Liver (tissue), 3 donors: ENCODE measurements at regions not wholly inside any gene's neighbourhood (a gene's known extent, or its start where the extent isn't known, plus 50 kb on each side); places are given as distances from the start of the nearest gene placed in this dataset.

ENCODE experiments used
- FOXA1 ChIP-seq: IDR thresholded peaks from 2 replicates; pipeline ENCODE4 v1.6.1; 2016; ENCODE audit warnings: antibody characterized with exemption
- SP1 ChIP-seq: IDR thresholded peaks from 2 replicates; pipeline ENCODE4 v1.6.1; 2018; ENCODE audit warnings: antibody characterized with exemption, mild to moderate bottlenecking
- YY1 ChIP-seq: IDR thresholded peaks from 2 replicates; pipeline ENCODE4 v1.6.1; 2016; ENCODE audit warnings: antibody characterized with exemption, mild to moderate bottlenecking
- TF ChIP-seq, protein P1 (sequence below): fragments of 150-350 bp; IDR thresholded peaks from 2 replicates; pipeline ENCODE4 v1.5.1; 2017; ENCODE audit warnings: improper control_type of control experiment, low read depth, low read length; ENCODE audit not compliant: missing input control
- TF ChIP-seq, protein P2 (sequence below): IDR thresholded peaks from 2 replicates; pipeline ENCODE4 v1.6.1; 2016; ENCODE audit warnings: antibody characterized with exemption, mild to moderate bottlenecking
- TF ChIP-seq, protein P3 (sequence below): IDR thresholded peaks from 2 replicates; pipeline ENCODE4 v1.6.1; 2016; ENCODE audit warnings: antibody characterized with exemption
- donor health status: healthy.
- donor health status: healthy.

DNA sequence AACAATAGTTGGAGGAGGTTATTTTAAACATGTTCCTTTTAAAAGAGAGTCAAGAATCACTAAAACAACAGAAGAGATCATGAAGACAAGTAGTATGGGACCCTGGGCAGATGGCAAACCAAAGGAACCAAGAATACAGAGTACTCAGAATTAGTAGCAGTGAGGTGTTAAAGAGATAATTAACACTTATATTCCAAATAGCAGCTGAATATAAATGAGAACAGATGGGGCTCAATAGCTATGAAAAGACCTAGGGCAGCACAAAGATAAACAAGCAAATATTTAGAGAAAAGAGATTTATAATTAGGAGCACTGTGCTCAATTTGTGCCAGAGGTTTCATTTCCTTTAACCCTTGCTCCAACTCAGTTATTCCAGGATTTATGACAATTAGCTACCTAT, 159.1 kb downstream of the FAM114A2 start:
- TF ChIP-seq, protein P1, sequence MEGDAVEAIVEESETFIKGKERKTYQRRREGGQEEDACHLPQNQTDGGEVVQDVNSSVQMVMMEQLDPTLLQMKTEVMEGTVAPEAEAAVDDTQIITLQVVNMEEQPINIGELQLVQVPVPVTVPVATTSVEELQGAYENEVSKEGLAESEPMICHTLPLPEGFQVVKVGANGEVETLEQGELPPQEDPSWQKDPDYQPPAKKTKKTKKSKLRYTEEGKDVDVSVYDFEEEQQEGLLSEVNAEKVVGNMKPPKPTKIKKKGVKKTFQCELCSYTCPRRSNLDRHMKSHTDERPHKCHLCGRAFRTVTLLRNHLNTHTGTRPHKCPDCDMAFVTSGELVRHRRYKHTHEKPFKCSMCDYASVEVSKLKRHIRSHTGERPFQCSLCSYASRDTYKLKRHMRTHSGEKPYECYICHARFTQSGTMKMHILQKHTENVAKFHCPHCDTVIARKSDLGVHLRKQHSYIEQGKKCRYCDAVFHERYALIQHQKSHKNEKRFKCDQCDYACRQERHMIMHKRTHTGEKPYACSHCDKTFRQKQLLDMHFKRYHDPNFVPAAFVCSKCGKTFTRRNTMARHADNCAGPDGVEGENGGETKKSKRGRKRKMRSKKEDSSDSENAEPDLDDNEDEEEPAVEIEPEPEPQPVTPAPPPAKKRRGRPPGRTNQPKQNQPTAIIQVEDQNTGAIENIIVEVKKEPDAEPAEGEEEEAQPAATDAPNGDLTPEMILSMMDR: no peak
- TF ChIP-seq SP1: no peak
- no peak for TF ChIP-seq YY1
- TF ChIP-seq FOXA1: no peak
- TF ChIP-seq, protein P2, sequence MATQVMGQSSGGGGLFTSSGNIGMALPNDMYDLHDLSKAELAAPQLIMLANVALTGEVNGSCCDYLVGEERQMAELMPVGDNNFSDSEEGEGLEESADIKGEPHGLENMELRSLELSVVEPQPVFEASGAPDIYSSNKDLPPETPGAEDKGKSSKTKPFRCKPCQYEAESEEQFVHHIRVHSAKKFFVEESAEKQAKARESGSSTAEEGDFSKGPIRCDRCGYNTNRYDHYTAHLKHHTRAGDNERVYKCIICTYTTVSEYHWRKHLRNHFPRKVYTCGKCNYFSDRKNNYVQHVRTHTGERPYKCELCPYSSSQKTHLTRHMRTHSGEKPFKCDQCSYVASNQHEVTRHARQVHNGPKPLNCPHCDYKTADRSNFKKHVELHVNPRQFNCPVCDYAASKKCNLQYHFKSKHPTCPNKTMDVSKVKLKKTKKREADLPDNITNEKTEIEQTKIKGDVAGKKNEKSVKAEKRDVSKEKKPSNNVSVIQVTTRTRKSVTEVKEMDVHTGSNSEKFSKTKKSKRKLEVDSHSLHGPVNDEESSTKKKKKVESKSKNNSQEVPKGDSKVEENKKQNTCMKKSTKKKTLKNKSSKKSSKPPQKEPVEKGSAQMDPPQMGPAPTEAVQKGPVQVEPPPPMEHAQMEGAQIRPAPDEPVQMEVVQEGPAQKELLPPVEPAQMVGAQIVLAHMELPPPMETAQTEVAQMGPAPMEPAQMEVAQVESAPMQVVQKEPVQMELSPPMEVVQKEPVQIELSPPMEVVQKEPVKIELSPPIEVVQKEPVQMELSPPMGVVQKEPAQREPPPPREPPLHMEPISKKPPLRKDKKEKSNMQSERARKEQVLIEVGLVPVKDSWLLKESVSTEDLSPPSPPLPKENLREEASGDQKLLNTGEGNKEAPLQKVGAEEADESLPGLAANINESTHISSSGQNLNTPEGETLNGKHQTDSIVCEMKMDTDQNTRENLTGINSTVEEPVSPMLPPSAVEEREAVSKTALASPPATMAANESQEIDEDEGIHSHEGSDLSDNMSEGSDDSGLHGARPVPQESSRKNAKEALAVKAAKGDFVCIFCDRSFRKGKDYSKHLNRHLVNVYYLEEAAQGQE: no peak
- TF ChIP-seq, protein P3, sequence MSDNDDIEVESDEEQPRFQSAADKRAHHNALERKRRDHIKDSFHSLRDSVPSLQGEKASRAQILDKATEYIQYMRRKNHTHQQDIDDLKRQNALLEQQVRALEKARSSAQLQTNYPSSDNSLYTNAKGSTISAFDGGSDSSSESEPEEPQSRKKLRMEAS: no peak
